ENCODE measurements at regions not wholly inside any gene's neighbourhood (a gene's known extent, or its start where the extent isn't known, plus 50 kb on each side); places are given as distances from the start of the nearest gene placed in this dataset.

- TF ChIP-seq ISL1 (CRISPR knock-in tag; IDR thresholded peaks at IDR 0.05) (no peak), ARNTL (CRISPR knock-in tag; IDR thresholded peaks at IDR 0.05; ENCODE audit: borderline replicate concordance, low read depth) (no peak), ZNF8 (CRISPR knock-in tag; IDR thresholded peaks at IDR 0.05) (no peak), ZFP30 (CRISPR knock-in tag; IDR thresholded peaks at IDR 0.05) (no peak), ZNF565 (CRISPR knock-in tag; conservative IDR thresholded peaks at IDR 0.05; ENCODE audit: low read depth) (no peak), TCF4 (CRISPR knock-in tag; IDR thresholded peaks at IDR 0.05; ENCODE audit: borderline replicate concordance) (no peak), POU6F1 (CRISPR knock-in tag; IDR thresholded peaks at IDR 0.05; ENCODE audit: borderline replicate concordance, low read depth) (no peak), ZC3H10 (CRISPR knock-in tag; IDR thresholded peaks at IDR 0.05) (no peak), ZFP3 (CRISPR knock-in tag; IDR thresholded peaks at IDR 0.05) (no peak)
- TF ChIP-seq, protein P1, sequence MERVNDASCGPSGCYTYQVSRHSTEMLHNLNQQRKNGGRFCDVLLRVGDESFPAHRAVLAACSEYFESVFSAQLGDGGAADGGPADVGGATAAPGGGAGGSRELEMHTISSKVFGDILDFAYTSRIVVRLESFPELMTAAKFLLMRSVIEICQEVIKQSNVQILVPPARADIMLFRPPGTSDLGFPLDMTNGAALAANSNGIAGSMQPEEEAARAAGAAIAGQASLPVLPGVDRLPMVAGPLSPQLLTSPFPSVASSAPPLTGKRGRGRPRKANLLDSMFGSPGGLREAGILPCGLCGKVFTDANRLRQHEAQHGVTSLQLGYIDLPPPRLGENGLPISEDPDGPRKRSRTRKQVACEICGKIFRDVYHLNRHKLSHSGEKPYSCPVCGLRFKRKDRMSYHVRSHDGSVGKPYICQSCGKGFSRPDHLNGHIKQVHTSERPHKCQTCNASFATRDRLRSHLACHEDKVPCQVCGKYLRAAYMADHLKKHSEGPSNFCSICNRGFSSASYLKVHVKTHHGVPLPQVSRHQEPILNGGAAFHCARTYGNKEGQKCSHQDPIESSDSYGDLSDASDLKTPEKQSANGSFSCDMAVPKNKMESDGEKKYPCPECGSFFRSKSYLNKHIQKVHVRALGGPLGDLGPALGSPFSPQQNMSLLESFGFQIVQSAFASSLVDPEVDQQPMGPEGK (CRISPR knock-in tag; IDR thresholded peaks at IDR 0.05; ENCODE audit: borderline replicate concordance): no peak
- TF ChIP-seq, protein P2, sequence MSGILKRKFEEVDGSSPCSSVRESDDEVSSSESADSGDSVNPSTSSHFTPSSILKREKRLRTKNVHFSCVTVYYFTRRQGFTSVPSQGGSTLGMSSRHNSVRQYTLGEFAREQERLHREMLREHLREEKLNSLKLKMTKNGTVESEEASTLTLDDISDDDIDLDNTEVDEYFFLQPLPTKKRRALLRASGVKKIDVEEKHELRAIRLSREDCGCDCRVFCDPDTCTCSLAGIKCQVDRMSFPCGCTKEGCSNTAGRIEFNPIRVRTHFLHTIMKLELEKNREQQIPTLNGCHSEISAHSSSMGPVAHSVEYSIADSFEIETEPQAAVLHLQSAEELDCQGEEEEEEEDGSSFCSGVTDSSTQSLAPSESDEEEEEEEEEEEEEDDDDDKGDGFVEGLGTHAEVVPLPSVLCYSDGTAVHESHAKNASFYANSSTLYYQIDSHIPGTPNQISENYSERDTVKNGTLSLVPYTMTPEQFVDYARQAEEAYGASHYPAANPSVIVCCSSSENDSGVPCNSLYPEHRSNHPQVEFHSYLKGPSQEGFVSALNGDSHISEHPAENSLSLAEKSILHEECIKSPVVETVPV (CRISPR knock-in tag; IDR thresholded peaks at IDR 0.05): no peak
- TF ChIP-seq, protein P3, sequence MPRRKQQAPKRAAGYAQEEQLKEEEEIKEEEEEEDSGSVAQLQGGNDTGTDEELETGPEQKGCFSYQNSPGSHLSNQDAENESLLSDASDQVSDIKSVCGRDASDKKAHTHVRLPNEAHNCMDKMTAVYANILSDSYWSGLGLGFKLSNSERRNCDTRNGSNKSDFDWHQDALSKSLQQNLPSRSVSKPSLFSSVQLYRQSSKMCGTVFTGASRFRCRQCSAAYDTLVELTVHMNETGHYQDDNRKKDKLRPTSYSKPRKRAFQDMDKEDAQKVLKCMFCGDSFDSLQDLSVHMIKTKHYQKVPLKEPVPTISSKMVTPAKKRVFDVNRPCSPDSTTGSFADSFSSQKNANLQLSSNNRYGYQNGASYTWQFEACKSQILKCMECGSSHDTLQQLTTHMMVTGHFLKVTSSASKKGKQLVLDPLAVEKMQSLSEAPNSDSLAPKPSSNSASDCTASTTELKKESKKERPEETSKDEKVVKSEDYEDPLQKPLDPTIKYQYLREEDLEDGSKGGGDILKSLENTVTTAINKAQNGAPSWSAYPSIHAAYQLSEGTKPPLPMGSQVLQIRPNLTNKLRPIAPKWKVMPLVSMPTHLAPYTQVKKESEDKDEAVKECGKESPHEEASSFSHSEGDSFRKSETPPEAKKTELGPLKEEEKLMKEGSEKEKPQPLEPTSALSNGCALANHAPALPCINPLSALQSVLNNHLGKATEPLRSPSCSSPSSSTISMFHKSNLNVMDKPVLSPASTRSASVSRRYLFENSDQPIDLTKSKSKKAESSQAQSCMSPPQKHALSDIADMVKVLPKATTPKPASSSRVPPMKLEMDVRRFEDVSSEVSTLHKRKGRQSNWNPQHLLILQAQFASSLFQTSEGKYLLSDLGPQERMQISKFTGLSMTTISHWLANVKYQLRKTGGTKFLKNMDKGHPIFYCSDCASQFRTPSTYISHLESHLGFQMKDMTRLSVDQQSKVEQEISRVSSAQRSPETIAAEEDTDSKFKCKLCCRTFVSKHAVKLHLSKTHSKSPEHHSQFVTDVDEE (CRISPR knock-in tag; IDR thresholded peaks at IDR 0.05): no peak
- TF ChIP-seq, protein P4, sequence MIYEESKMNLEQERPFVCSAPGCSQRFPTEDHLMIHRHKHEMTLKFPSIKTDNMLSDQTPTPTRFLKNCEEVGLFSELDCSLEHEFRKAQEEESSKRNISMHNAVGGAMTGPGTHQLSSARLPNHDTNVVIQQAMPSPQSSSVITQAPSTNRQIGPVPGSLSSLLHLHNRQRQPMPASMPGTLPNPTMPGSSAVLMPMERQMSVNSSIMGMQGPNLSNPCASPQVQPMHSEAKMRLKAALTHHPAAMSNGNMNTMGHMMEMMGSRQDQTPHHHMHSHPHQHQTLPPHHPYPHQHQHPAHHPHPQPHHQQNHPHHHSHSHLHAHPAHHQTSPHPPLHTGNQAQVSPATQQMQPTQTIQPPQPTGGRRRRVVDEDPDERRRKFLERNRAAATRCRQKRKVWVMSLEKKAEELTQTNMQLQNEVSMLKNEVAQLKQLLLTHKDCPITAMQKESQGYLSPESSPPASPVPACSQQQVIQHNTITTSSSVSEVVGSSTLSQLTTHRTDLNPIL (CRISPR knock-in tag; IDR thresholded peaks at IDR 0.05; ENCODE audit: low read depth): no peak
Measured at GRCh38 chr1:172914501-172915144, 136.1 kb downstream of the TNFSF18 start.
